ENCODE measurements at regions not wholly inside any gene's neighbourhood (a gene's known extent, or its start where the extent isn't known, plus 50 kb on each side); places are given as distances from the start of the nearest gene placed in this dataset.
"Not testable (repeated sequence)": the region's sequence is repeated elsewhere in the genome, so short reads cannot be mapped to it uniquely, and the experiment has no call there.

- intact Hi-C loops (cut with DNase I) = no loop called here
- DNase-seq (no peak), ATAC-seq (ENCODE audit: poor library complexity) (no peak)
These were observed 112.9 kb downstream of the TUBA3C start for GRCh38 chr13:19068691-19069090.

DNA sequence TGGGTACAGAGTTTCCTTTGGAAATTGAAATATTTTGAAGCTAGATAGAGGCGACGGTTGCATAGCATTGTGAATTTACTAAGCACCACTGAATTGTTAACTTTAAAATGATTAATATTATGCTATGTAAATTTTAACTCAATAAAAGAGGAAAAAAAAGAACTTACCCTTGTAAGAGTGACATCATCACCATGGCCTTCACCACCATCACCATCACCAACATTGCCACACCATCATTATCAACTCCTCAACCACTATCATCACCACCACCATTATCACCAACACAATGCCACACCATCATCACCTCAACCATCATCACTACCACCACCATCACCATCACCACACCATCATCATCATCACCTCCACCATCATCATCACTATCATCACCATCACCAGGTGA lies 113.9 kb downstream of the TUBA3C start:
- intact Hi-C loops (cut with DNase I) = no loop called here
- DNase-seq (no peak), ATAC-seq (ENCODE audit: poor library complexity) (no peak)

DNA sequence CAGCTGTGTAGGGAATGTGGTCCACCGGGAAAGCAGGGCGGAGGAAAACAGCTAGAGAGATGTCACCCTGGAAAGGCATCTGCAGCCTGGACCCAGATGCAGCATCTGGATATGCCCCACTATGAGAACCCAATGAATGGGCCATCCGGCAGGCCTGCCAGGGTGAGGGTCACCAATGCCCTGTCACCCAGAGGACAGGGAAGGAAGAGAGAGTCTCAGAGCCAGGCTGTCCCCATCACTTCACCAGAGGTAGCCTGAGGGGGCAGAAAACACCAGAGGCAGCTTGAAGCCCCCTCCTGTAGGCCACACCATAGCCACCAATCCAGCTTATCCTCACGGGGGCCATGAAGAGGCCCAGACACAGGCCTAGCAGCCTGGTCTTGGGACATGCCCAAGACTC lies 118.8 kb downstream of the TUBA3C start:
- intact Hi-C loops (cut with DNase I) = no loop called here
- DNase-seq = no peak
- ATAC-seq (ENCODE audit: poor library complexity) = no peak

GRCh38 chr13:19062019-19062646 lies 119.5 kb downstream of the TUBA3C start:
- no peak for DNase-seq
- ATAC-seq (ENCODE audit: poor library complexity) = no peak
- intact Hi-C loops (cut with DNase I) = no loop called here

GRCh38 chr13:19061278-19061677 lies 120.3 kb downstream of the TUBA3C start:
- intact Hi-C loops (cut with DNase I) = no loop called here
- DNase-seq (no peak), ATAC-seq (ENCODE audit: poor library complexity) (no peak)

DNA sequence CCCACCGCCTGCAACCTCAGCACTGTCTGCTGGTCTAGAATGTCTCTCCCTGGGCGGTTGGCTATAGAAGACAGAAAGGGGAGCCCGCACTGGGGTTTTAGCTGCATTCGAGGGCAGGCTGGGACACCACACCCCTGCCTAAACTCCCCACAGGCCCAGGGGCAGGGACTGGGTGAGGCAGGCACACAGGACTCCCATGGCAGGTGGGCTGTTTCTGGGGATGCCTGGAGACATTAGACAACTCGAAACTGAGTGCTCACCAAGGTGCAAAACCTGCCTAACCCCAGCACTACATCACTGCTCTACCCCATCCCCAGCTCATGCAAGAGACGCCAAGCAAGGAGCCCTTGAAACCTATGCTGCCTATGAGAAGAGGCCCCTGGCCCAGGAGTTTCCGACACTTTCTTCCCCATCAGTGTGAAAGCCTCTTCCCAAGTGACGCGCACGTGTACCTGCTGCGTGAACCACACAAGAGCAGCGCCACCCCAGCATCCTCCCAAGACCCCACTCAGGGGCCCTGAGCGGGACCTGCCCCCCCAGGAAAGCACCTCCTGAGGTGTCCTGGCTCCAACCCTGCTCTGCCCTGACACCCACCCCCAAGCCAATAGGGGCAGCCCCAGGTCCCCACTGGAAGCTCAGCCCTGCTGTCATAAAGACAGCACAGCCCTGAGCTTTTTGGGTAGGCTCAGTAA lies 121.2 kb downstream of the TUBA3C start:
- ATAC-seq (ENCODE audit: poor library complexity) (no peak), DNase-seq (no peak)
- intact Hi-C loops (cut with DNase I) = no loop called here

GRCh38 chr13:19059016-19059780 lies 122.4 kb downstream of the TUBA3C start:
- intact Hi-C loops (cut with DNase I) = no loop called here
- no peak for ATAC-seq (ENCODE audit: poor library complexity)
- DNase-seq = no peak

- intact Hi-C loops (cut with DNase I) = no loop called here
- DNase-seq (no peak), ATAC-seq (ENCODE audit: poor library complexity) (no peak)
These were observed 123.1 kb downstream of the TUBA3C start for GRCh38 chr13:19058566-19058965.

GRCh38 chr13:19057588-19058340 lies 123.9 kb downstream of the TUBA3C start:
- ATAC-seq (ENCODE audit: poor library complexity) = no peak
- DNase-seq = no peak
- intact Hi-C loops (cut with DNase I) = no loop called here

DNA sequence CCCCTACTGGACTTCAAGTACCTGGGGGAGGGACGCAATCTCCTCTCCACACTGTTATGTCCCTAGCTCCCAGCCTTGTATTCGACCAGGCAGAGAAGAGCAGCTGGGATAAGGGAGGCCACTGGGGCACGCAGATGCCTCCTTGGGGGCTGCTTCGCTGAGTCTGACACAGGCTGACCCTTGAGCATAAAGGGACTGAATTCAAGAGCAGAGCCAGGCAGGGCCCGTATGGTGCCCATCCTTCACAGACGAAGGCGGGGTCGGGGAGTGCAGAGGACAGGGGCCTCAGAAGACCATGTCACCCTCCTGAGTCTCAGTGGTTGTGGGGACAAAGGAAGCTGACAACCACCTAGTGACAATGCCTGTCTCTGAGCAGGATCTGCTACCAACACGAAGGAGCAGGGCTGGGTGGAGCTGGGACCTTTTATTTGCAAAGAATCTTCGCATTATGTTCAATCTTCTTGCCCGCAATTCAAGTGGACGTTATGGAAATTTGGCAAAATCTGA lies 124.6 kb downstream of the TUBA3C start:
- intact Hi-C loops (cut with DNase I) = no loop called here
- DNase-seq (no peak), ATAC-seq (ENCODE audit: poor library complexity) (no peak)

DNA sequence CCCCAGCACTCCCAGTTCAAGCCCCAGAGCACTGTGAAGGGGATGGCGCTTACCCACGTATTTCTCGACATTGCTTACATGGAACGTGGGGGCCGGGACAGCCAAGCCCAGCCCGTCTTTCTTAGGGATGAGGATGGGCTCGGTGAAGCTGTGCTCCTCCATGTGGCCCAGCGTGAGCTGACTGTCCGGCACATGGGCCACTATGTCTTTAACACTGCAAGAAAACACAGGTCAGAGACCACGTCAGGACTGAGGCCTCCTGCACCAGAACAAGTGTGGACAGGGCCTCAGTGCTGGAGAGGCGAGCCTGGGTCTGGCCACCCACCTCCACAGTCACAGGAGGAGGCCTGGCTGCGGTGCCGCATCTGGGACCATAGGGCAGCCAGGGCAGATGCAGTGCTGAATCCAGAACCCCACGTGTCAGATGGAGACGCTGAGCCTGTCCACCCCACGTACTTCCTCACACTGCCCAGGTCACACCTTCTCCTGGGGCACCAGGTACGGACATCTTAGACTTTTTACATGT lies 125.2 kb downstream of the TUBA3C start:
- intact Hi-C loops (cut with DNase I) = no loop called here
- no peak for ATAC-seq (ENCODE audit: poor library complexity)
- DNase-seq = no peak

GRCh38 chr13:19055611-19056010 lies 126.0 kb downstream of the TUBA3C start:
- intact Hi-C loops (cut with DNase I) = no loop called here
- ATAC-seq (ENCODE audit: poor library complexity) (no peak), DNase-seq (no peak)

- no peak for DNase-seq
- ATAC-seq (ENCODE audit: poor library complexity) = no peak
- intact Hi-C loops (cut with DNase I) = no loop called here
These were observed 128.1 kb downstream of the TUBA3C start for GRCh38 chr13:19053561-19053960.

- no peak for ATAC-seq (ENCODE audit: poor library complexity)
- DNase-seq = no peak
- intact Hi-C loops (cut with DNase I) = no loop called here
These were observed 128.7 kb downstream of the TUBA3C start for GRCh38 chr13:19052931-19053330.

DNA sequence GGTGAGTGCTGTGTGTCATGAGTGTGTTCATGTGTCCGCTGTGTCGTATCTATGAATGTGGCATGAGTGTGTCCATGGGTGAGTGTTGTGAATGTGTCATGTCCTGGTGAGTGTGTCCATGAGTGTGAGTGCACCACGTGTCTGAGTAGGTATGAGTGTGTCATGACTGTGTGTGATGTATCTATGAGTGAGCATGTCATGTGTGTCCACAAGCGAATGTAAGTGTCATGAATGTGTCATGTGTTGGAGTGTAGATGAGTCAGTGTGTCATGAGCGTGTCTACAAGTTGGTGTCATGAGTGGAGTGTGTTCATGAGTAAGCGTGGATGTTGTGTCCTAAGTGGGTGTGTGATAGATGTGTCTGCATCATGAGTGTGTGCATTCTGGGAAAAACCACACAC lies 129.4 kb downstream of the TUBA3C start:
- intact Hi-C loops (cut with DNase I) = no loop called here
- ATAC-seq (ENCODE audit: poor library complexity) (no peak), DNase-seq (no peak)

GRCh38 chr13:19050901-19051300 lies 130.7 kb downstream of the TUBA3C start:
- intact Hi-C loops (cut with DNase I) = no loop called here
- ATAC-seq (ENCODE audit: poor library complexity) (no peak), DNase-seq (no peak)

DNA sequence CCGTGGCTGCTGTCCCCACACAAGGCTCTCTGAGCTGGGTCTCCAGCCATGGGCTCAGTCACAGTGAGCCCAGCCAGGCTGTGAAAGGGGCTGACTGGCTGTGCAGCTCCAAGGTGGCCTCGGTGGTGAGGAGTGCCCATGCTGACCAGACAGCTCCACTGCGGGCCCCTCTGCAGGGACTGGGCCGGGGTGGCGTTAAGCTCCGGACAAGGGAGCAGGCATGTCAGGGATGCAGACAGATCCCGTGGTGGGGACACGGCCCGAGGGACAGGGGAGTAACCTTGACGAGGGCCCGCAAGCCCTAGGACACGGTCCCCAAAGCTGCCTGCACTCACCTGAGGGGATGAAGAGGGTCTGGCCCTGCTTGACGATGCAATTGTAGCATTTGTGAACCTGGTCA lies 132.0 kb downstream of the TUBA3C start:
- ATAC-seq (ENCODE audit: poor library complexity); DNase-seq; intact Hi-C loops (cut with DNase I): not testable (repeated sequence)

GRCh38 chr13:19048381-19048780 lies 133.2 kb downstream of the TUBA3C start:
- DNase-seq = no peak
- ATAC-seq (ENCODE audit: poor library complexity) = no peak
- intact Hi-C loops (cut with DNase I) = no loop called here

DNA sequence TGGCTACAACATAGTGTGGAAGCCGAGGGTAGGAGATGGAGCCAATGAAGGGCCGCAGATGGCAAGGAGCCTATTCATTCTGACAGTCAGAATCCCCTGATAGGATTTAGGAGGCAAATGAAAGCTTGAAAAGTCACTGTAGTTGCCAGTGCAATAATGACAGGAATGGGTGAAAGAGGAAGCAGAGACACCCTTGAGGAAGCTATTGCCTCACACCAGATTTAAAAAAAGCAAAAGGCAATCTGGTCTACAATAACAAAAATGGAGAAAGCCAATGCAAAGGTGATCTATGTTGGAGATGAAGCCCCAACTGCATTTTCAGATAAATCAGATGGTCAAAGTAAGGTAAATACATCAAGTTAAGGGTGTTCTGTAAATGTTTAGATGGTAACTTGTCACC lies 158.5 kb downstream of the TUBA3C start:
- intact Hi-C loops (cut with DNase I) = no loop called here
- DNase-seq = no peak
- ATAC-seq (ENCODE audit: poor library complexity) = no peak

All from Right ventricle myocardium superior (tissue), 1 donor.